K562 (cell line): ENCODE measurements at regions not wholly inside any gene's neighbourhood (a gene's known extent, or its start where the extent isn't known, plus 50 kb on each side); places are given as distances from the start of the nearest gene placed in this dataset.
A peak's percentile ranks its signal among the peaks of the same experiment; 100 is the strongest.

Experiments used
- ATAC-seq: fragments of 200-7000 bp; cut with Tn5 transposase; 3 replicates; pipeline ENCODE4 v1.9.1; 2020; ENCODE audit warnings: moderate library complexity
- BruUV-seq: library from RNA; stranded (reverse); fragments of 400-500 nt; replicated peaks from 2 replicates; lab custom pipeline; 2021; lab: Mats Ljungman, UMichigan
- CTCF ChIA-PET: fragments of 300-600 bp; formaldehyde crosslinking; extraction: SDS; loops from one replicate; lab custom pipeline; 2021; ENCODE audit warnings: low intra/inter-chr PET ratio; lab: Yijun Ruan, JAX
- POLR2A ChIA-PET: fragments of 300-600, 350-650 bp; sonication (Branson Sonifier 250); formaldehyde crosslinking; extraction: SDS; loops from one replicate; lab custom pipeline; 2021; ENCODE audit warnings: antibody characterized with exemption, inconsistent platforms; lab: Yijun Ruan, JAX
- DNase-seq, 4 experiments: peaks; one replicate each; pipeline versions ENCODE4 v3.0.0 to v3.0.0-alpha.2; 2011 to 2018; ENCODE audit warnings: low spot score in 3 of 4, mixed read lengths in 3 of 4; ENCODE audit errors: extremely low read depth in 1 of 4
- FAIRE-seq: peaks from 2 replicates; lab custom pipeline; 2011; peaks lifted over from hg19 to GRCh38; lab: Jason Lieb, UNC
- H2AFZ ChIP-seq: 2 replicates; pipeline ENCODE4 v1.6.0; 2011; ENCODE audit warnings: low read depth, low read length, control low read depth, inconsistent platforms
- H3K27ac ChIP-seq: fragments of 200-600 bp; 3 replicates; pipeline ENCODE4 v1.8.0; 2011; ENCODE audit warnings: low read depth, mild to moderate bottlenecking, control low read depth, inconsistent platforms, low read length, moderate library complexity, mixed read lengths; ENCODE audit errors: extremely low read depth
- H3K27me3 ChIP-seq, 2 experiments: fragments of 300-600 bp in 1 of 2; 2 replicates in 1 of 2; 3 replicates in 1 of 2; pipeline versions ENCODE4 v1.6.0 to v1.8.0; 2011; ENCODE audit warnings: inconsistent platforms in 2 of 2, low read length in 2 of 2, mild to moderate bottlenecking in 1 of 2, mixed read lengths in 1 of 2, moderate library complexity in 1 of 2; ENCODE audit not compliant: control insufficient read depth in 2 of 2, insufficient read depth in 2 of 2
- H3K36me3 ChIP-seq: fragments of 300-600 bp; 3 replicates; pipeline ENCODE4 v1.8.0; 2011; ENCODE audit warnings: mild to moderate bottlenecking, low read length, inconsistent platforms; ENCODE audit not compliant: control insufficient read depth, insufficient read depth
- H3K4me1 ChIP-seq, 2 experiments: fragments of 200-600 bp in 1 of 2; replicated peaks in 1 of 2; 2 replicates in 1 of 2; 3 replicates in 1 of 2; pipeline versions ENCODE4 v1.5.1 to v1.8.0; 2011; ENCODE audit warnings: inconsistent platforms in 2 of 2, low read length in 2 of 2, mild to moderate bottlenecking in 1 of 2, mixed read lengths in 1 of 2, moderate library complexity in 1 of 2; ENCODE audit not compliant: control insufficient read depth in 2 of 2, insufficient read depth in 2 of 2
- H3K4me2 ChIP-seq: 2 replicates; pipeline ENCODE4 v1.6.1; 2011; ENCODE audit warnings: low read length, control low read depth, inconsistent platforms, mixed read lengths; ENCODE audit not compliant: insufficient read depth
- H3K4me3 ChIP-seq: fragments of 200-600 bp; sonication (generic), shearing (Covaris generic); 2 replicates; pipeline ENCODE4 v1.5.1; 2016; ENCODE audit warnings: control low read depth, inconsistent platforms
- H3K79me2 ChIP-seq: fragments of 200-600 bp; 3 replicates; pipeline ENCODE4 v1.8.0; 2011; ENCODE audit warnings: low read length, inconsistent platforms; ENCODE audit not compliant: control insufficient read depth, insufficient read depth
- H3K9ac ChIP-seq, 2 experiments: 2 replicates each; pipeline versions ENCODE4 v1.6.0 to v1.6.1; 2011; ENCODE audit warnings: low read depth in 2 of 2, low read length in 2 of 2, control low read depth in 1 of 2, inconsistent platforms in 1 of 2, mild to moderate bottlenecking in 1 of 2, mixed read lengths in 1 of 2; ENCODE audit not compliant: insufficient read depth in 1 of 2
- H3K9me1 ChIP-seq: one replicate; pipeline ENCODE4 v1.6.0; 2011; ENCODE audit warnings: inconsistent platforms, mild to moderate bottlenecking, low read length, moderate library complexity; ENCODE audit not compliant: control insufficient read depth, insufficient read depth
- H3K9me3 ChIP-seq: replicated peaks from 2 replicates; pipeline ENCODE4 v1.5.1; 2011; ENCODE audit warnings: low read depth, low read length, inconsistent platforms; ENCODE audit not compliant: control insufficient read depth, insufficient read depth
- H4K20me1 ChIP-seq: replicated peaks from 2 replicates; pipeline ENCODE4 v1.6.1; 2011; ENCODE audit warnings: low read length, inconsistent platforms, mixed read lengths; ENCODE audit not compliant: control insufficient read depth, insufficient read depth
- ATF3 ChIP-seq, 2 experiments: fragments of 450-650 bp in 1 of 2; sonication (generic) in 1 of 2; formaldehyde crosslinking in 1 of 2; IDR thresholded peaks in 1 of 2; conservative IDR thresholded peaks in 1 of 2; 2 replicates each; pipeline versions ENCODE4 v1.6.1 to v1.8.1; 2016 to 2023; ENCODE audit warnings: mild to moderate bottlenecking in 2 of 2, moderate library complexity in 2 of 2, inconsistent platforms in 1 of 2, missing genetic modification reagents in 1 of 2
- CREM ChIP-seq: IDR thresholded peaks from 2 replicates; pipeline ENCODE4 v1.6.1; 2014; ENCODE audit warnings: antibody characterized with exemption, low read depth
- FOSL1 ChIP-seq: fragments of 200-800 bp; sonication (Bioruptor generic); conservative IDR thresholded peaks from 2 replicates; pipeline ENCODE4 v1.6.1; 2016; ENCODE audit warnings: missing genetic modification characterization, missing compliant biosample characterization
- HDAC3 ChIP-seq: fragments of 450-650 bp; IDR thresholded peaks from 2 replicates; pipeline ENCODE4 v1.6.1; 2018; ENCODE audit warnings: borderline replicate concordance, mild to moderate bottlenecking, moderate library complexity; ENCODE audit not compliant: partially characterized antibody
- HIVEP1 ChIP-seq: fragments of 250-450 bp; sonication (Bioruptor Pico); IDR thresholded peaks from 2 replicates; pipeline ENCODE4 v1.4.0; 2020; ENCODE audit warnings: mild to moderate bottlenecking
- JUND ChIP-seq, 2 experiments: IDR thresholded peaks; 2 replicates in 1 of 2; 3 replicates in 1 of 2; pipeline ENCODE4 v1.6.1; 2011; ENCODE audit warnings: borderline replicate concordance in 2 of 2, low read depth in 2 of 2, low read length in 2 of 2, improper control_type of control experiment in 1 of 2, missing biosample characterization in 1 of 2, missing genetic modification characterization in 1 of 2, missing genetic modification reagents in 1 of 2
- SUPT5H ChIP-seq: fragments of 450-650 bp; IDR thresholded peaks from 2 replicates; pipeline ENCODE4 v1.6.1; 2016
- THRA ChIP-seq: fragments of 450-650 bp; IDR thresholded peaks from 2 replicates; pipeline ENCODE4 v1.6.1; 2017; ENCODE audit warnings: mild to moderate bottlenecking, moderate library complexity
- ZNF740 ChIP-seq, 3 experiments: fragments of 200-800 bp in 1 of 3; sonication (Bioruptor generic) in 1 of 3; sonication (generic) in 1 of 3; formaldehyde crosslinking in 1 of 3; IDR thresholded peaks; 2 replicates each; pipeline versions ENCODE4 v1.6.1 to v1.8.0; 2016 to 2022; ENCODE audit warnings: mild to moderate bottlenecking in 2 of 3, missing compliant biosample characterization in 2 of 3, missing genetic modification characterization in 2 of 3, missing genetic modification reagents in 1 of 3
- WGBS: fragments of 100-300 bp; shearing (Covaris generic); methylation state at CpG from one replicate; pipeline ENCODE4 v1.1.6; 2016; ENCODE audit warnings: low coverage, mixed read lengths; ENCODE audit not compliant: insufficient coverage; ENCODE audit errors: missing lambda C conversion rate; 5-methylcytosine and 5-hydroxymethylcytosine counted together
- in situ Hi-C: fragments of 300-500 bp; cut with MboI; formaldehyde crosslinking; loops from 4 replicates; pipeline ENCODE4 v1.15.0; 2018; ENCODE audit warnings: inconsistent platforms, mixed read lengths
- intact Hi-C: fragments of 100-400 bp; cut with micrococcal nuclease; formaldehyde crosslinking; loops from 2 replicates; pipeline ENCODE4 v1.14.2; 2022

GRCh38 chr6:41430875-41431274 lies 95.5 kb downstream of the NCR2 start:
- ChIA-PET CTCF (interaction anchor here (0.6 kb wide), 1 partner anchor 9 kb away, joined by 4 read pairs; no protein-coding TSS in a partner anchor), POLR2A (interaction anchor here (0.6 to 1.9 kb wide), 6 partner anchors 10 to 943 kb away, joined by 3 to 6 read pairs (median 3); no protein-coding TSS in a partner anchor)
- peaks cover 22 to 41% of the 10 kb centered on the region in 2 experiments; a peak in 4 of 5 replicates for H3K27me3 ChIP-seq
- no peak overlapping the region for H3K4me3 ChIP-seq
- intact Hi-C loops (no loop called here), in situ Hi-C loops (no loop called here)
- FAIRE-seq (no peak), DNase-seq (peak in 1 of 4 experiments; percentile 22), ATAC-seq (peak; percentile 72)
- H3K9me1 ChIP-seq, result no peaks in the 10 kb centered on the region
- no peak overlapping the region for H3K4me2 ChIP-seq
- no peak overlapping the region for H3K27ac ChIP-seq
- BruUV-seq, result no TSS peak
- H4K20me1 ChIP-seq, result no peaks in the 10 kb centered on the region
- H3K4me1 ChIP-seq, result peaks cover 0 to 14% of the 10 kb centered on the region in 2 experiments; a peak in 2 of 5 replicates
- no peaks in the 10 kb centered on the region for H3K79me2 ChIP-seq
- no peaks in the 10 kb centered on the region for H3K36me3 ChIP-seq
- H3K9ac ChIP-seq, result no peak overlapping the region
- TF ChIP-seq CREM (peak; percentile 27; the same call in 1 of the 2 replicates), JUND (IDR thresholded peaks at IDR 0.05; ENCODE audit: borderline replicate concordance, low read depth, low read length) (peak; percentile 75), JUND (tag; IDR thresholded peaks at IDR 0.05; ENCODE audit: borderline replicate concordance, low read depth, low read length) (peak; percentile 62; the same call in 1 of the 3 replicates), SUPT5H (no peak), HDAC3 (no peak), FOSL1 (peak; percentile 90), HIVEP1 (CRISPR knock-in tag) (no peak), ATF3 (IDR thresholded peaks at IDR 0.05) (peak; percentile 31; the same call in 1 of the 2 replicates), ATF3 (CRISPR knock-in tag; conservative IDR thresholded peaks at IDR 0.05) (no peak), ZNF740 (CRISPR knock-in tag; IDR thresholded peaks at IDR 0.05) (no peak), ZNF740 (tag; IDR thresholded peaks at IDR 0.05) (no peak), THRA (peak; percentile 45; the same call in 1 of the 2 replicates)
- H2AFZ ChIP-seq, result no peak overlapping the region
- WGBS, result 6% methylated on average over 4 of the region's 4 CpGs
- H3K9me3 ChIP-seq, result no peaks in the 10 kb centered on the region
